ENCODE measurements at regions not wholly inside any gene's neighbourhood (a gene's known extent, or its start where the extent isn't known, plus 50 kb on each side); places are given as distances from the start of the nearest gene placed in this dataset.
"Not testable (repeated sequence)": the region's sequence is repeated elsewhere in the genome, so short reads cannot be mapped to it uniquely, and the experiment has no call there.

DNA sequence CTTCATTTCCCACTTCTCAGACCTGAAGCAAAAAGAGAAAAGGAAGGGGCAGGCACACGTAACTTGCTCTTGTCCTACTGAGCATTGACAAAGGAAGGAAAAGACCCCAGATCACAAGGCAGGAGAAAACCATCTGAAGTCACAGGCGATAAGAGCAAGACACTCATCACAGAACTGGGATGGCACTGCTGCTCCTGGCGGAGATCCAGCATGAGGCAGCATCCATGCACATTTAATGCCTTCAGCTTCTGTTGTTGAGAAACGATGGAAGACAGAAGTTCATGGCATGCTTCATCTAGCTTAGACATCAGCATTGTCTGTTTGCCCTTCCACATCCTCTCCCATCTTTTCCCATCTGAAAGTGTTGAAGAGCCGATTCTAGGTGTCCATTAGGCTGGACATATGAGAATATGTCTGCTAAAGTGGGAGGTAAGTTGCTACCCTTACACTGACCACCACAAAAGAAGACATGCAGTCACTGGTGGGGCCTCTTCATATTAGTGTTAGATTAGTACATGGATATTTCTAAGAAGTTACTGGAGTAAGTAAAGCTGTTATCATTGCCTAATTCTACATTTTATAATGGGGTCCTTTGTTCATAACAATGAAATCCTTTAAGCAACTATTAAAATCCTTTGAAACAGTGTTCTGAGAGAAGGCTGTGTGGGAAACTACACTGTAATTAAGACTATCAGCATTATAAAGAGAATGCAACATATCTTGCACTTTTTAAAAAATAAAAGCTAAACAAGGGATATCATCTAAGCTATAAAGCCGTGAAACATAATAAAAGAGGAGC is 618.5 kb downstream of the C6orf118 start:
- DNase-seq, result no peak

- DNase-seq, result no peak
Observed at GRCh38 chr6:164690241-164690640, 619.2 kb downstream of the C6orf118 start.

DNA sequence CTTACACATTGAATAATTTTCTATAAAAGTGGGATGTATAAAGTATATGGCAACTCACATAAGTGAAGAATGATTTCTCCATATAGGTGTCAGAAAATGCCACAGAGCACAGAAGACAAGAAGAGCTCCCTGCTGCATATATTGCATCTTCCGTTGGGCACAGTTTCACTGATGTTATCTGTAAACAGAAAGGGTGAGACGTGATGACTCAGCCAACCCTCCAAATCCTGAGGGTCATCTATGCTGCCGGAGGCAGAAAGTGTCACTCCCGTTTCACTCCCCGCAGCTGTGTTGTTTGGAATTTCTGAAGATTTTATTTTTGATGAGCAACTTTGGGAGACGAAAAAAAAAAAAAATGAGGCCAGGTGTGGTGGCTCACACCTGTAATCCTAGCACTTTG is 644.1 kb downstream of the C6orf118 start:
- DNase-seq, result no peak

GRCh38 chr6:164663634-164664033 is 645.8 kb downstream of the C6orf118 start:
- DNase-seq, result no peak

DNA sequence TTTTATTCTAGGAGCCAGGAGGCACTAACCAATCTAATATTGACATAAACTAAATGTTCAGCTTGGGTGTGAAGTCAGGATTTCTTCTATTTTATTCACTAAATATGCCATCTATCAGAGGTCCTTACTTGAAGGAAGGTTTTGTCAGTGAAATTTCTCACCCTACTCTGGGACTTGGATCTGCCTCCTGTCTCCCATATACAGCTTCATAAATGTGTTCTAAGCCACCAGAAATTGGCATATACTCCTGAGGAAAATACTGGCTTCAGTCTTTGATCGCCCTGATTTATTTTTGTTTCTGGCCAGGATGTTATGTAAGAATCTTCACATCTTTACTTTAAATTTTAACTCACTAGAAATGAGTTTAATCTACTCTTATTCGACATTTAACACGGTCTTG is 647.7 kb downstream of the C6orf118 start:
- no peak for DNase-seq

DNA sequence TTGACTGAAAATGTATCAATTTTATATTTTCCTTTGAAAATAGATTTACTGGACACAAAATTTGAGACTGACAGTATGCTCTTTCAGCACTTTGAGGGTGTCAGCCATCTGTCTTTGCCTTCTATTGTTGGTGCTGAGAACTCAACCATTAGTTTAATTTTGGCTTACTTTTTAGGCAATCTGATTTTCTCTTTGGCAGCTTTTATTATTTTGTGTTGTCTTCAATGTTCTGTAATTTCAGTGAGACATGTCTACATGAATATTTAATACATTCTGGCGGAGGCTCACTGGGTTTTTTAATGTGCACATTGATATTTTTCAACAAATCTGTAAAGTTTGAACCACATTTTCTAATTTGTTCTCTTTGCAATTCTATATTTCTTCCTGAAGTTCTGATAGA is 648.6 kb downstream of the C6orf118 start:
- no peak for DNase-seq

DNA sequence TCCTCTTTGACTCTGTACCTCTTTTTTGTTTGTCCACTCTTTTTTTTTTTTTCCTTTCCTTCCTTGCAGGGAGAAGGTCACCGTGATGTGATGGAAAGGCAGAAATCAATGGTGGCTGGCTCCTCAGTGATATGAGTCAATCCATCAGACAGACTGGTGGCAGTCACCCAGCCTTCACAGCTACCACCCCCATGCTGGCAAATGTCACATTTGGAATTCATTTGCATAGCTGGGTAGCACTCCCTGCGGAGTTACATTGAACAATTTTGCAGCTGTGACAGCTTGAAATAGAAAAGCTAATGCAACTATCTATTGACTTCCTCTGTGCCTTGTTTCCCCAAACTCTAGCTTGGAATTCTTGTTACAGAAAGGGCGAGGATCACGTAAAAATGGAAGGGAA is 668.4 kb downstream of the C6orf118 start:
- DNase-seq, result no peak

GRCh38 chr6:164628302-164628931 is 681.0 kb downstream of the C6orf118 start:
- DNase-seq, result no peak

DNA sequence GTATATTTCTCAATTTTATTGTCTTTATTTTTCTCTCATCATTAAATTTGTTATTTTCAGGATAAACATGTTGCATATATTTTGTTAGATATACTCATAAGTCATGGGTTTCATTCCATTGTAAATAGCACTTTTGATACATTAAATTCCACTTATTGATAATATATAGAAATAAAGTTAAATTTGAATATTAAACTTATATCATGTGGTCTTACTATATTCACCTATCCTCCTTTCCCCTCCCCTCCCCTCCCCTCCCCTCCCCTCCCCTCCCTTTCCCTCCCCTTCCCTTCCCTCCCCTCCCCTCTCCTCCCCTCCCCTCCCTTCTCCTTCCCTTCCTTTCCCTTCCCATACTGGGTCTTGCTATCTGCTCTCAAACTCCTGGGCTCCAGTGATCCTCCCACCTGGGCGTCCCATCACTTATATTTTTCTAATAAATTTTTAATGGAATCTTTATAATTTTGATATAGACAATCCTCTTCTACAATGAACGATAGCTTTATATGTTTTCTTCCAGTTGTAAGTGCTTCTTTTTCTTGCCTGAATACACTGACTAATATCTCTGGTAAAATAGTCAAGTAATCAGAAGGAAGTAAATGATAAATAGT is 692.4 kb downstream of the C6orf118 start:
- DNase-seq, result no peak

DNA sequence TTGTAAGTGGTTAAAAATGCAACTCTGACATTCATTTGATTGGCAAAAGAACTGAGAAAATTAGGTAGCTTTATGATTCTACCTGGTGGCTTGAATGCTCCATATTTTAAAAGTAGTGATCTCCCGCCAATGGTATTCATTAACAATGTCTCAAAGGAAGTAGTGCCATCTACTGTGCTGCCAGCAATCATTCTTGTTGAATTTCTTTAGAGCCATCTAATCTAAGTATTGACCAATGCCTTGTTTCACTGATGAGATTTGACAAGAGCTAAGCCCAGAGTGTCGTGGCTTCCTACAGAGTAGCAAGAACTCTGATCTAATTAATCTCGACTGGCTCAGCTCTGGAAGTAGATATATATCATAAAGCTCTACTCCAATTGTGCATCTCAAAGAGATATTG is 696.7 kb downstream of the C6orf118 start:
- DNase-seq, result no peak

DNA sequence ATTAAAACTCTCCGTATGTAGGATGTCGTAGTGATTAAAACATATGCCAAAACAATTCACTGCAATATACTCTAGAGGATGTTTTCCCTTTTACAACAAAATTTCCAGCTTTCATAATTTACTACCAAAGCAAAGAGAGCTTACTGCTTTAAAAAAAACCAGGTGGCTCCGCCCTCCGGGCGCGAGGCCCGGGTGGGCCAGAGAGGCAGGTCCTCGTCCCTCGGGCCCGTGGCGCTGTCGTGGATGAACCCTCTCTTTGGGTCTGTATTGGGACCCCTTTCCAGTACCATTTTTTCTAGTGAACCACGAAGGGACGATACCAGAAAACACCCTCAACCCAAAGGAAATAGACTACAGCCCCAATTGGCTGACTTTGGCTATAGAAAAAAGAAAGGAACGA is 698.5 kb downstream of the C6orf118 start:
- DNase-seq, result not testable (repeated sequence)

- DNase-seq, result not testable (repeated sequence)
Observed at GRCh38 chr6:164602415-164602814, 707.0 kb downstream of the C6orf118 start.

- no peak for DNase-seq
Observed at GRCh38 chr6:164581563-164581962, 727.8 kb downstream of the C6orf118 start.

DNA sequence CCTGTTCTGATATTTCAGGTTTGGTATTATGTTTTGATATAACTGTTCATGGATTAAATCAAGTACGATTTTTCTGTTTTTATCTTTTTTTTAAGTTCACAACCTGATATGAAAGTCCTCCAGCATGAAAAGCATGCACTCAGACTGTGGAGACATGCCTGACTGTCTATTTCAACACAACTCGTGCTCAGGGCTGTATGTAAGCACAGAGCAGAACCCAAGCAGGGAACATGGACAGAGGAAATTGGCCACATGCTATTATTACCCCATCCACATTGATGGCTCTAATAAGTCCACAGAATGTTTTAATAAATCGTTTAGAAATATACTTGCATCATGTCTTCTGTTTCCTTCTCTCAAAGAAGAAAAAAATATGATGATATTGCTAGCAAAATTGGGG is 730.4 kb downstream of the C6orf118 start:
- no peak for DNase-seq

DNA sequence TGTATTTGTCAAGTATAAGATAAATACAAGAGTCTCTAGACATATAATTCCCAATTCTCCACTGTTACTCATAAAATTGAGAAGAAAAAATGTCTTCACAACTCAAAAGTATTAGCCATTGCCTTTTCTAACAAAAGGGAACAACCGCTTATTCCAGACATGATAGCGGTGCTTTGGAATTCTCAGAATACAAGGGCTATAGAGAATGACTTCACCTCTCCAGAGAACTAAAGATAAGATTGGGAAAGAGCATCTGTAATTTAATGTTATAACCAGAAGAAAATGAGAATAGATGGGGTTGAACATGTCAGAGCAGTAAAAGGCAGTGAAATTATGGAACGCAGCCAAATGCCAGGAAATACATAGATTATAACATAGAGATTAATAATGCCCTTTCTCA is 730.8 kb downstream of the C6orf118 start:
- no peak for DNase-seq

DNA sequence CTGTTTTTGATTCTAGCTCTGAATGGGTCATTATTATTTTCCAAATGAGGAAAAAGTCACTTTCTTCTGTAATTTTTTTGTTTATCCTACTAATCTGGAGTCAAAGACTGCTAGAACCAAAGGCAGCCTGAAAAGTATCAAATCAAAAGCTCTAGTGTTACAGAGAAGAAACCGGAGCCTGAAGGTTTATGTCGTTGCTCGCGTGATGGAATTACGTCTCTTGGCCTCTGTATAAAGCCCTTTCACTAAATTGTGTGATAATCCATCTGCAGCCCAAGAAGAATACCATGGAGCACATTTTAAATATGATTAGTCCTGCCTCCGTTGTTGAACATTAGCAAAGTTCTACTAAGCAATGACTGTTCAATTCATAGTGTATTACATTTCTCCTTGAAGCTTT is 738.6 kb downstream of the C6orf118 start:
- DNase-seq, result no peak

DNA sequence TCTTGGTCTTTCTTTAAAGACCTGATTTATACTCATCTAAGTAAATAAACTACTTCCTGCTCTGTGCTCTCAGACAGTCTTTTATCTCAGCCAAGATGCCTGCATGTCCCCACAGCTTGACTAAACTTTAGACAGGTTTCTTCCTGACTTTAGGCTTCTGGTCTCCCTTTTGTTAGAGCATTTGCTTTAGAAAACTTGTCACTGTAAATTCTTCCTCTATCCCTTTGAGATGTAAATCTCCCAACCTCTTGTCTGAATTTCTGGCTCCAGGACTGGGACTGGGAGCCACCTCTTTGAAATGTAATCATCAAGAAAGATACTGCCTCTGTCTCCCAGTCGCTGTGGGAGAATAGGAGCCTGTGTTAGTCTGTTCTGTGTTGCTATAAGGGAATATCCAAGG is 739.9 kb downstream of the C6orf118 start:
- DNase-seq, result no peak

DNA sequence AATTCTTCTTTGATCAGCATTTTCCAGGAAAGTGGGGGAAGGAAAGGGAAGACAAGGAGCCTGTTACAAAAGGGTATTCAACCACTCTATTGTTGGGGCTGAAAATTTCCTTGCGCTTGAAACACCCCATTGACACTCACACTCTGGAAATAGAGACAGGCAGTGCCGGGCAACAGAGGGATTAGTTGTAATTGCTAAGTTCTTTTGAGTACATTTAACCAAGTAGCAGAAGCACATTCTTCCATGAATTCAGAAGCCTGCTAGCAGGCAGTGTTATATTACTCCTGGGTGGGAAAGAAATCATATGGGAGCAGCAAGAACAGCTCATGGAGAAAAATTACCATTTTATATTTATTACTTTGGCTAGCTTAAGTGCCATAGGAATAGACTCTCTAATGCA is 745.5 kb downstream of the C6orf118 start:
- no peak for DNase-seq

- DNase-seq, result no peak
Observed at GRCh38 chr6:164561656-164562055, 747.7 kb downstream of the C6orf118 start.

GRCh38 chr6:164554700-164555476 is 754.5 kb downstream of the C6orf118 start:
- no peak for DNase-seq

- no peak for DNase-seq
Observed at GRCh38 chr6:164554226-164554625, 755.2 kb downstream of the C6orf118 start.

- DNase-seq, result no peak
Observed at GRCh38 chr6:164551706-164552105, 757.7 kb downstream of the C6orf118 start.

GRCh38 chr6:164547076-164547475 is 762.3 kb downstream of the C6orf118 start:
- DNase-seq, result no peak
